H1 (cell line): ENCODE measurements at regions not wholly inside any gene's neighbourhood (a gene's known extent, or its start where the extent isn't known, plus 50 kb on each side); places are given as distances from the start of the nearest gene placed in this dataset.

Experiments
- CTCF ChIA-PET: fragments of 300-600 bp; sonication (Branson Sonifier 250); formaldehyde crosslinking; loops from one replicate; lab custom pipeline; 2021; ENCODE audit not compliant: partially characterized antibody; lab: Charles Lee
- POLR2A ChIA-PET: fragments of 300-600 bp; sonication (Branson Sonifier 250); formaldehyde crosslinking; loops from one replicate; lab custom pipeline; 2021; ENCODE audit warnings: inconsistent platforms; ENCODE audit not compliant: partially characterized antibody; lab: Charles Lee
- DNase-seq, 2 experiments: peaks; one replicate each; pipeline versions ENCODE4 v3.0.0 to v3.0.0-alpha.2; 2010 to 2022; ENCODE audit warnings: low spot score in 2 of 2, low read depth in 1 of 2, mixed read lengths in 1 of 2
- FAIRE-seq: peaks from 2 replicates; lab custom pipeline; 2011; peaks lifted over from hg19 to GRCh38; lab: Jason Lieb, UNC
- H2AFZ ChIP-seq: 2 replicates; pipeline ENCODE4 v1.8.1; 2012; ENCODE audit warnings: low read length, inconsistent platforms
- H2AK5ac ChIP-seq: 2 replicates; pipeline ENCODE4 v1.6.1; 2013; ENCODE audit warnings: low read depth, low read length
- H2BK120ac ChIP-seq: replicated peaks from 2 replicates; pipeline ENCODE3; 2013; ENCODE audit warnings: low read depth, low read length, inconsistent platforms
- H2BK12ac ChIP-seq: 2 replicates; pipeline ENCODE4 v1.6.1; 2013; ENCODE audit warnings: low read depth, low read length
- H2BK15ac ChIP-seq: 2 replicates; pipeline ENCODE4 v1.6.1; 2013; ENCODE audit warnings: low read length
- H2BK20ac ChIP-seq: 2 replicates; pipeline ENCODE4 v1.6.1; 2013; ENCODE audit warnings: low read length
- H2BK5ac ChIP-seq: 2 replicates; pipeline ENCODE4 v1.6.1; 2013; ENCODE audit warnings: low read depth, low read length
- H3K14ac ChIP-seq: 2 replicates; pipeline ENCODE4 v1.6.1; 2013; ENCODE audit warnings: inconsistent platforms; ENCODE audit not compliant: insufficient read length
- H3K18ac ChIP-seq: 2 replicates; pipeline ENCODE4 v1.6.1; 2013; ENCODE audit warnings: low read length; ENCODE audit errors: extremely low read depth
- H3K23ac ChIP-seq: 2 replicates; pipeline ENCODE4 v1.6.1; 2013; ENCODE audit warnings: inconsistent platforms; ENCODE audit not compliant: insufficient read length
- H3K23me2 ChIP-seq: 2 replicates; pipeline ENCODE4 v1.6.1; 2013; ENCODE audit warnings: low read depth, low read length
- H3K27ac ChIP-seq: 2 replicates; pipeline ENCODE4 v1.6.1; 2011; ENCODE audit warnings: low read depth, low read length, inconsistent platforms
- H3K27me3 ChIP-seq, 4 experiments: replicated peaks in 1 of 4; 1 replicate in 1 of 4; 2 replicates in 3 of 4; pipeline versions ENCODE4 v1.6.1 to v1.8.1; 2011 to 2013; ENCODE audit warnings: low read length in 3 of 4, mild to moderate bottlenecking in 3 of 4, inconsistent platforms in 2 of 4, mixed read lengths in 2 of 4, moderate library complexity in 1 of 4; ENCODE audit not compliant: control insufficient read depth in 3 of 4, insufficient read depth in 3 of 4; ENCODE audit errors: extremely low read depth in 1 of 4
- H3K36me3 ChIP-seq, 4 experiments: 2 replicates each; pipeline versions ENCODE4 v1.6.1 to v1.8.1; 2011 to 2013; ENCODE audit warnings: mild to moderate bottlenecking in 4 of 4, low read length in 3 of 4, moderate library complexity in 2 of 4, control low read depth in 1 of 4, inconsistent platforms in 1 of 4; ENCODE audit not compliant: insufficient read depth in 4 of 4, control insufficient read depth in 2 of 4
- H3K4ac ChIP-seq: replicated peaks from 2 replicates; pipeline ENCODE3; 2013; ENCODE audit warnings: low read length, low read depth, mixed read lengths, inconsistent platforms; ENCODE audit not compliant: insufficient read length
- H3K4me1 ChIP-seq, 4 experiments: replicated peaks in 1 of 4; 1 replicate in 1 of 4; 2 replicates in 3 of 4; pipeline versions ENCODE4 v1.6.1 to v1.8.1; 2011 to 2013; ENCODE audit warnings: low read length in 3 of 4, inconsistent platforms in 2 of 4, mixed read lengths in 1 of 4; ENCODE audit not compliant: insufficient read depth in 4 of 4, control insufficient read depth in 3 of 4
- H3K4me2 ChIP-seq, 2 experiments: 2 replicates each; pipeline versions ENCODE4 v1.6.1 to v1.8.1; 2011 to 2013; ENCODE audit warnings: low read depth in 2 of 2, low read length in 2 of 2, control low read depth in 1 of 2, inconsistent platforms in 1 of 2, mild to moderate bottlenecking in 1 of 2; ENCODE audit not compliant: insufficient read depth in 1 of 2
- H3K4me3 ChIP-seq, 4 experiments: fragments of 200-600, 300-600 bp in 1 of 4; sonication (generic), shearing (Covaris generic), sonication (Bioruptor Twin) in 1 of 4; 2 replicates each; pipeline versions ENCODE4 v1.5.1 to v1.8.1; 2011 to 2016; ENCODE audit warnings: low read length in 4 of 4, low read depth in 3 of 4, control low read depth in 2 of 4, inconsistent platforms in 2 of 4, mild to moderate bottlenecking in 2 of 4, mixed read lengths in 1 of 4, moderate library complexity in 1 of 4; ENCODE audit not compliant: insufficient read depth in 2 of 4; ENCODE audit errors: extremely low read depth in 1 of 4
- H3K56ac ChIP-seq: replicated peaks from 2 replicates; pipeline ENCODE3; 2013; ENCODE audit warnings: low read depth, mild to moderate bottlenecking, mixed read lengths, low read length, inconsistent platforms; ENCODE audit not compliant: insufficient read length
- H3K79me1 ChIP-seq: 2 replicates; pipeline ENCODE4 v1.6.1; 2013; ENCODE audit warnings: low read depth, low read length, control low read depth
- H3K79me2 ChIP-seq, 2 experiments: 2 replicates each; pipeline versions ENCODE4 v1.6.1 to v1.8.1; 2012 to 2013; ENCODE audit warnings: low read length in 2 of 2, mild to moderate bottlenecking in 2 of 2, inconsistent platforms in 1 of 2; ENCODE audit not compliant: insufficient read depth in 2 of 2, control insufficient read depth in 1 of 2
- H3K9ac ChIP-seq, 4 experiments: replicated peaks in 1 of 4; 1 replicate in 1 of 4; 2 replicates in 3 of 4; pipeline versions ENCODE4 v1.6.1 to v1.8.1; 2011 to 2013; ENCODE audit warnings: low read depth in 3 of 4, low read length in 3 of 4, control low read depth in 2 of 4, mild to moderate bottlenecking in 2 of 4, moderate library complexity in 2 of 4, inconsistent platforms in 1 of 4; ENCODE audit errors: extremely low read depth in 1 of 4
- H3K9me3 ChIP-seq, 2 experiments: 2 replicates each; pipeline versions ENCODE4 v1.6.1 to v1.8.1; 2012 to 2013; ENCODE audit warnings: mild to moderate bottlenecking in 2 of 2, moderate library complexity in 2 of 2, control low read depth in 1 of 2, inconsistent platforms in 1 of 2, low read depth in 1 of 2, low read length in 1 of 2, mixed read lengths in 1 of 2; ENCODE audit not compliant: insufficient read depth in 2 of 2
- H4K20me1 ChIP-seq, 2 experiments: replicated peaks in 1 of 2; 2 replicates each; pipeline versions ENCODE3 to v1.8.1; 2011 to 2013; ENCODE audit warnings: inconsistent platforms in 2 of 2, low read length in 2 of 2, mild to moderate bottlenecking in 1 of 2; ENCODE audit not compliant: insufficient read depth in 2 of 2, control insufficient read depth in 1 of 2
- H4K5ac ChIP-seq: 2 replicates; pipeline ENCODE4 v1.6.1; 2013; ENCODE audit warnings: low read length, low read depth, mixed read lengths, inconsistent platforms; ENCODE audit not compliant: insufficient read length
- H4K8ac ChIP-seq: 2 replicates; pipeline ENCODE4 v1.8.0; 2013; ENCODE audit warnings: mild to moderate bottlenecking, moderate library complexity, low read length, inconsistent platforms; ENCODE audit not compliant: insufficient read depth; ENCODE audit errors: extremely low read depth
- H4K91ac ChIP-seq: replicated peaks from 2 replicates; pipeline ENCODE3; 2013; ENCODE audit warnings: low read length, mixed read lengths, inconsistent platforms; ENCODE audit not compliant: insufficient read length
- BCL11A ChIP-seq, 2 experiments: IDR thresholded peaks; one replicate each; pipeline ENCODE4 v1.6.1; 2011; ENCODE audit warnings: low read depth in 2 of 2, low read length in 2 of 2, mild to moderate bottlenecking in 2 of 2
- CHD2 ChIP-seq: IDR thresholded peaks from 2 replicates; pipeline ENCODE4 v1.6.1; 2012; ENCODE audit warnings: low read length, improper control_type of control experiment
- GABPA ChIP-seq: IDR thresholded peaks from 2 replicates; pipeline ENCODE4 v1.6.1; 2011; ENCODE audit warnings: mild to moderate bottlenecking, low read length, moderate library complexity, borderline replicate concordance; ENCODE audit not compliant: insufficient read depth
- KDM1A ChIP-seq: fragments of 200-600, 300-600 bp; sonication (generic); IDR thresholded peaks from 2 replicates; pipeline ENCODE4 v1.7.1; 2016; ENCODE audit warnings: mild to moderate bottlenecking, low read length, borderline replicate concordance
- SP1 ChIP-seq: IDR thresholded peaks from 2 replicates; pipeline ENCODE4 v1.6.1; 2011; ENCODE audit warnings: low read depth, low read length
- TCF12 ChIP-seq: IDR thresholded peaks from 2 replicates; pipeline ENCODE4 v1.6.1; 2011; ENCODE audit warnings: low read depth, mild to moderate bottlenecking, low read length
- WGBS, 2 experiments: shearing (Covaris generic) in 1 of 2; methylation state at CpG; one replicate each; pipeline versions ENCODE4 v1.1.6 to v1.1.7; 2013 to 2015; ENCODE audit warnings: low lambda C conversion rate in 2 of 2, mixed read lengths in 2 of 2, inconsistent platforms in 1 of 2, low coverage in 1 of 2, missing lambda C conversion rate in 1 of 2; ENCODE audit not compliant: insufficient replicate concordance in 2 of 2, insufficient coverage in 1 of 2, insufficient read length in 1 of 2; ENCODE audit errors: extremely low coverage in 1 of 2, missing lambda C conversion rate in 1 of 2; 5-methylcytosine and 5-hydroxymethylcytosine counted together
- TF ChIP-seq, protein P1 (sequence below): IDR thresholded peaks from 2 replicates; pipeline ENCODE4 v1.6.1; 2012; ENCODE audit warnings: inconsistent platforms

GRCh38 chr7:17523813-17524739 lies 225.6 kb downstream of the AHR start:
- no peak overlapping the region for H3K23ac ChIP-seq
- no peak overlapping the region for H4K8ac ChIP-seq
- no peak overlapping the region for H2BK12ac ChIP-seq
- H3K18ac ChIP-seq = no peak overlapping the region
- ChIA-PET CTCF (no interaction called here), POLR2A (no interaction called here)
- no peaks in the 10 kb centered on the region for H3K23me2 ChIP-seq
- no peaks in the 10 kb centered on the region for H3K79me2 ChIP-seq
- no peak for TF ChIP-seq SP1
- no peak for TF ChIP-seq BCL11A (IDR thresholded peaks at IDR 0.05; ENCODE audit: low read depth in 2 of 2, low read length in 2 of 2)
- no peak for TF ChIP-seq GABPA
- no peak for TF ChIP-seq TCF12
- TF ChIP-seq KDM1A = no peak
- TF ChIP-seq, protein P1, sequence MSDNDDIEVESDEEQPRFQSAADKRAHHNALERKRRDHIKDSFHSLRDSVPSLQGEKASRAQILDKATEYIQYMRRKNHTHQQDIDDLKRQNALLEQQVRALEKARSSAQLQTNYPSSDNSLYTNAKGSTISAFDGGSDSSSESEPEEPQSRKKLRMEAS = no peak
- TF ChIP-seq CHD2 = no peak
- no peaks in the 10 kb centered on the region for H3K9me3 ChIP-seq
- WGBS, 2 experiments = 86% methylated on average over 7 of the region's 7 CpGs; no CpG with 5 or more reads in 1 of the 2 experiments
- no peak overlapping the region for H3K27ac ChIP-seq
- H3K4ac ChIP-seq = no peak overlapping the region
- no peak overlapping the region for H2BK5ac ChIP-seq
- no peak overlapping the region for H2AK5ac ChIP-seq
- H3K36me3 ChIP-seq = no peaks in the 10 kb centered on the region
- FAIRE-seq (no peak), DNase-seq (no peak)
- no peaks in the 10 kb centered on the region for H3K79me1 ChIP-seq
- no peak overlapping the region for H3K56ac ChIP-seq
- no peak overlapping the region for H4K91ac ChIP-seq
- H3K4me1 ChIP-seq = no peaks in the 10 kb centered on the region
- H3K27me3 ChIP-seq = peaks cover 0 to 1% (median 0%) of the 10 kb centered on the region in 4 experiments; a peak in 1 of 7 replicates
- no peak overlapping the region for H2AFZ ChIP-seq
- H2BK120ac ChIP-seq = no peak overlapping the region
- no peak overlapping the region for H3K4me2 ChIP-seq
- H4K5ac ChIP-seq = no peak overlapping the region
- no peak overlapping the region for H3K9ac ChIP-seq
- H2BK20ac ChIP-seq = no peak overlapping the region
- no peaks in the 10 kb centered on the region for H4K20me1 ChIP-seq
- H3K4me3 ChIP-seq = no peak overlapping the region
- H2BK15ac ChIP-seq = no peak overlapping the region
- H3K14ac ChIP-seq = no peak overlapping the region
